Fibroblast of the aortic adventitia (primary cell): ENCODE measurements at regions not wholly inside any gene's neighbourhood (a gene's known extent, or its start where the extent isn't known, plus 50 kb on each side); places are given as distances from the start of the nearest gene placed in this dataset.

ENCODE experiments used
- DNase-seq: peaks from one replicate; pipeline ENCODE4 v3.0.0-alpha.2; 2010; ENCODE audit warnings: low read depth
- H3K4me3 ChIP-seq: 2 replicates; pipeline ENCODE4 v1.5.1; 2011; ENCODE audit warnings: low read depth, mild to moderate bottlenecking, control low read depth, low read length, moderate library complexity
- TF ChIP-seq, protein P1 (sequence below): IDR thresholded peaks from 2 replicates; pipeline ENCODE4 v1.5.1; 2011; ENCODE audit warnings: mild to moderate bottlenecking, low read length, control low read depth, inconsistent platforms; ENCODE audit not compliant: insufficient read depth

DNA sequence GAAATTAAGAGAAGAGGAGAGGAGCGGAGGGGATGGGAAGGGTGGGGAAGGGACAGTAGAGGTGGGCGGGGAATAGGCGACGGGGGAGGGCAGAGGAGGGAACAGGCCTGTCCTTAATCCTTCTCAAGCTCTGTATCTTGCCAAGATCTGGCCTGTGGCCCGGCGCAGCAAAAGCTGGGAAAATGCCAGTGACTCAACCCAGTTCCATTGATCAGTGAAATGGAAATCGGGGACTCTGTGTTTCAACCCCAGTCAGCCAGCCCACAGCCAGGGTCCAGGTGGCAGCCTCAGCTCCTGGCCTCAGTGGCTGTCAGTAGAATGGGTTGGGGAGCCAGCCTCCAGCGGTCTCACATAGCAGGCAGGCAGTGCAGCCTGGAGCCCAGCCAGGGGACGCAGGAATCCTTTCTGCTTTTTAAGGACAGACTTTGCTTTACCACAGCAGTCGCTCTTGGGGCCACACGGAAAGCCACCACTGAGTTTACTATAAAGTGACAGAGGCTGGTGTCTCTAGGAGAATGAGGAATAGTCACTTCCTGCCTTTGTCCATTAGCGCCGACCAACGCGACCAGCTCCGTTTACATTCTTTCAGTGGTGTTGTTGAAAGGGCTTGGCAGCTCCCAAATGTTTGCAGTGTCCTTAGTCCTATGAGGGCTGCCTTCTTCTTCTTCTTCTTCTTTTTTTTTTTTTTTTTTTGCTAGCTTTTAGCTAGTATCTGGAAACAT, 128.0 kb downstream of the RIN2 start:
- peak overlapping the region; percentile 20 for H3K4me3 ChIP-seq
- TF ChIP-seq, protein P1, sequence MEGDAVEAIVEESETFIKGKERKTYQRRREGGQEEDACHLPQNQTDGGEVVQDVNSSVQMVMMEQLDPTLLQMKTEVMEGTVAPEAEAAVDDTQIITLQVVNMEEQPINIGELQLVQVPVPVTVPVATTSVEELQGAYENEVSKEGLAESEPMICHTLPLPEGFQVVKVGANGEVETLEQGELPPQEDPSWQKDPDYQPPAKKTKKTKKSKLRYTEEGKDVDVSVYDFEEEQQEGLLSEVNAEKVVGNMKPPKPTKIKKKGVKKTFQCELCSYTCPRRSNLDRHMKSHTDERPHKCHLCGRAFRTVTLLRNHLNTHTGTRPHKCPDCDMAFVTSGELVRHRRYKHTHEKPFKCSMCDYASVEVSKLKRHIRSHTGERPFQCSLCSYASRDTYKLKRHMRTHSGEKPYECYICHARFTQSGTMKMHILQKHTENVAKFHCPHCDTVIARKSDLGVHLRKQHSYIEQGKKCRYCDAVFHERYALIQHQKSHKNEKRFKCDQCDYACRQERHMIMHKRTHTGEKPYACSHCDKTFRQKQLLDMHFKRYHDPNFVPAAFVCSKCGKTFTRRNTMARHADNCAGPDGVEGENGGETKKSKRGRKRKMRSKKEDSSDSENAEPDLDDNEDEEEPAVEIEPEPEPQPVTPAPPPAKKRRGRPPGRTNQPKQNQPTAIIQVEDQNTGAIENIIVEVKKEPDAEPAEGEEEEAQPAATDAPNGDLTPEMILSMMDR: no peak
- DNase-seq: peak; percentile 50

- H3K4me3 ChIP-seq: no peak overlapping the region
- TF ChIP-seq, protein P1: peak; percentile 24
- no peak for DNase-seq
These were observed 128.7 kb downstream of the RIN2 start for GRCh38 chr20:19886661-19887288.

DNA sequence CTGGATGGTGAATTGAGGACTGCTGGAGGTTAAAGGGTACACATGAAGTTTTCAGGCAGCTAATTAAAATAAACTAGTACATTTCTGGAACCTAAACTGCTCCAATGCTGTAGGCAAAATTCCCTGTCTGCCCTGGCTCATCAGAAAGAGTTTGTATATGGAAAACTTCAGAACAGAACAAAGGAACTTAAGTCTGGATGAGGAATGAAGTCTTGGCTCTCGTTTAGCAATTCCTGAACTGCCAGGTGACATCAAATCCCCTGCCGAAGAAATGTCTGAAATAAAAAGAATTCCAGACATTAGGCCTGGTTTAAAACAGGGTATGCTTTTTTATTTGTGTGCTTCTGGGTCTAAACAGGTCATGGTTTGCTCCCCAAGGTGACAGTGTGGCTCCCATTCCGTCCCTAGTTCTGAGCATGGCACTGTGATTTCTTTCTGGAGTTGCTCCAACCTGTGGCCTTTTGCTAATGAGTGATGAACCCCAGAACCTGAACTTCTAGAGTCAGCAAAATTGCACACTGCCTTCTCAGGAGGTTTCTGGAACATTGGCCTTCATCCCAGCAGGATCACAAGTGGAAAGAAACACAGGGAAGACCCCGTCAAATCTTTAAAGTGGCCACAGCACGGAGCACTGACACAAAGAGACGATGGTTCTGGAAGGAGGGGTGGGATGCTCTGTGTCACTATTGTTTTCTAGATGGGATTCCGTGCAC, 129.4 kb upstream of the NAA20 start:
- TF ChIP-seq, protein P1: no peak
- no peak overlapping the region for H3K4me3 ChIP-seq
- DNase-seq: peak; percentile 54

DNA sequence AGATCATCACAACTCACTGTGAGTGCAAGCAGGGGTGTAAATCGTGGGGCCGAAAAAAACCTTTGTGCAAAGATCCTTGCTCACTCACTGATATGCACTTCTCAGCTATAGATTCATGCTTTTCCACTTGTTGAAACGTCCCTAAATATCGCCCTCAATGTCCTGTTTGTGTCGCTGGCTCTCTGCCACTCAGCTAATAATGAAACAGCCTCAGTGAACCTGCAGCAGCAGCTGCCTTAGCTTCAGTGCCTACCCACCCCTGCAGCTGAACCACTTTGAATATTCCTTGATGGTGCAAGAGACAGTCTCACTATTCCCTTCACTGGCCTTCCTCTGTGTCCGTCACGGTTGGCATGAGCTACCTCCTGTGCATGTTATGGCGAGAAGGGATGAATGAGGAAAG, 128.9 kb upstream of the NAA20 start:
- no peak for DNase-seq
- no peak overlapping the region for H3K4me3 ChIP-seq
- TF ChIP-seq, protein P1: no peak

GRCh38 chr20:19889011-19889953, 127.9 kb upstream of the NAA20 start:
- TF ChIP-seq, protein P1: no peak
- DNase-seq: peak; percentile 82
- H3K4me3 ChIP-seq: peak overlapping the region; percentile 59

DNA sequence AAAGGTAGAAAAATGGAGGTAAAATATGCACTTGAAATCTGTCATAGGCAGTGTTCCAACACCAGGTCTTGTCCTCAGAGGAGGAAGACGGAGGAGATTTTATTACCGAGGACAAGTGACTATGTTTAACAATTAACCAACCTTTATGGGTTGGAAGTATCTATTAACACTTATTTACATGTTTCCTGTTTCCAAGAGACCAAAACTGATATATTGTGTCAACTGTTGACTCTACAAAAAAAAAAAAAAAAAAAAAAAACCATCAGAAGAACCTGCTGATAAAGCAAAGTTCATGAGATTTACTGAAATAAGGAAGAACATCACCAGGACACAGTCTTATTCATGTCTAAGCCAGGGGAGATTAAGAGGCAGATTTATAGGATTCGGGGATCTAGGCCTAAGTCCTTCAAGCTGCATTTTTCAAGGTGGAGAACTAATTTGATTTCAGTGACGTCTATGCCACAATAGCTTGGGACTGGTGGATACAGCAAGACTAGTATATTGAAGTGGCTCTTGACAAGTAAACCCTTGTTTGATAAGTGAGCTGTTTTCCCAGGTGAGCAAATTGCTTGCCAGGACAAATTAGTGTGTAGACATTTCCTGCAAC, 126.6 kb upstream of the NAA20 start:
- TF ChIP-seq, protein P1: no peak
- no peak overlapping the region for H3K4me3 ChIP-seq
- no peak for DNase-seq
